Peyer's patch (tissue), 4 donors: ENCODE measurements at regions not wholly inside any gene's neighbourhood (a gene's known extent, or its start where the extent isn't known, plus 50 kb on each side); places are given as distances from the start of the nearest gene placed in this dataset.

ENCODE experiments used
- DNase-seq, 3 donors: peaks; one replicate each; pipeline ENCODE4 v3.0.0-alpha.2; 2017 to 2019
- H3K27ac ChIP-seq, 4 donors: fragments of 200-600 bp; sonication (generic); one replicate each; pipeline ENCODE4 v1.5.1; 2016 to 2019
- H3K27me3 ChIP-seq, 2 donors: fragments of 200-600 bp; sonication (generic); one replicate each; pipeline ENCODE4 v1.5.1; 2019
- H3K36me3 ChIP-seq, 3 donors: fragments of 200-600 bp; sonication (generic); one replicate each; pipeline ENCODE4 v1.5.1; 2016 to 2019
- H3K4me1 ChIP-seq, 4 donors: fragments of 200-600 bp; sonication (generic); one replicate each; pipeline ENCODE4 v1.5.1; 2016 to 2019
- H3K4me3 ChIP-seq, 4 donors: fragments of 200-600 bp; sonication (generic); 1 replicate in 3 of 4; 2 replicates in 1 of 4; pipeline ENCODE4 v1.5.1; 2016 to 2019; ENCODE audit warnings: mild to moderate bottlenecking in 1 of 4
- H3K9me3 ChIP-seq, 4 donors: fragments of 200-600 bp; sonication (generic); one replicate each; pipeline ENCODE4 v1.5.1; 2016 to 2019; ENCODE audit warnings: mild to moderate bottlenecking in 1 of 4
- CTCF ChIP-seq, 6 experiments: fragments of 450-650 bp in 4 of 6; fragments of 200-600 bp in 2 of 6; sonication (generic) in 1 of 6; IDR thresholded peaks; one replicate each; pipeline ENCODE4 v1.5.1; 2017 to 2019; ENCODE audit warnings: antibody characterized with exemption in 6 of 6, mild to moderate bottlenecking in 3 of 6, moderate library complexity in 1 of 6
- POLR2A ChIP-seq, 2 donors: fragments of 450-650 bp; IDR thresholded peaks; one replicate each; pipeline ENCODE4 v1.5.1; 2017; ENCODE audit warnings: antibody characterized with exemption in 2 of 2, mild to moderate bottlenecking in 2 of 2, moderate library complexity in 2 of 2

- DNase-seq = no peak
- no peak overlapping the region for H3K27ac ChIP-seq
- no peaks in the 10 kb centered on the region for H3K9me3 ChIP-seq
- no peaks in the 10 kb centered on the region for H3K36me3 ChIP-seq
- H3K4me1 ChIP-seq = no peaks in the 10 kb centered on the region
- no peak overlapping the region for H3K4me3 ChIP-seq
- TF ChIP-seq CTCF (IDR thresholded peaks at IDR 0.05) (no peak), POLR2A (IDR thresholded peaks at IDR 0.05) (no peak)
- no peaks in the 10 kb centered on the region for H3K27me3 ChIP-seq
Measured at GRCh38 chr1:221839321-221839720, 97.4 kb upstream of the DUSP10 start.

GRCh38 chr1:221837896-221838295 is 96.0 kb upstream of the DUSP10 start:
- Histone ChIP-seq H3K9me3 (no peaks in the 10 kb centered on the region), H3K27me3 (no peaks in the 10 kb centered on the region), H3K27ac (no peak overlapping the region), H3K4me3 (no peak overlapping the region), H3K4me1 (no peaks in the 10 kb centered on the region), H3K36me3 (no peaks in the 10 kb centered on the region)
- no peak for TF ChIP-seq CTCF (IDR thresholded peaks at IDR 0.05)
- no peak for TF ChIP-seq POLR2A (IDR thresholded peaks at IDR 0.05)
- DNase-seq = no peak

DNA sequence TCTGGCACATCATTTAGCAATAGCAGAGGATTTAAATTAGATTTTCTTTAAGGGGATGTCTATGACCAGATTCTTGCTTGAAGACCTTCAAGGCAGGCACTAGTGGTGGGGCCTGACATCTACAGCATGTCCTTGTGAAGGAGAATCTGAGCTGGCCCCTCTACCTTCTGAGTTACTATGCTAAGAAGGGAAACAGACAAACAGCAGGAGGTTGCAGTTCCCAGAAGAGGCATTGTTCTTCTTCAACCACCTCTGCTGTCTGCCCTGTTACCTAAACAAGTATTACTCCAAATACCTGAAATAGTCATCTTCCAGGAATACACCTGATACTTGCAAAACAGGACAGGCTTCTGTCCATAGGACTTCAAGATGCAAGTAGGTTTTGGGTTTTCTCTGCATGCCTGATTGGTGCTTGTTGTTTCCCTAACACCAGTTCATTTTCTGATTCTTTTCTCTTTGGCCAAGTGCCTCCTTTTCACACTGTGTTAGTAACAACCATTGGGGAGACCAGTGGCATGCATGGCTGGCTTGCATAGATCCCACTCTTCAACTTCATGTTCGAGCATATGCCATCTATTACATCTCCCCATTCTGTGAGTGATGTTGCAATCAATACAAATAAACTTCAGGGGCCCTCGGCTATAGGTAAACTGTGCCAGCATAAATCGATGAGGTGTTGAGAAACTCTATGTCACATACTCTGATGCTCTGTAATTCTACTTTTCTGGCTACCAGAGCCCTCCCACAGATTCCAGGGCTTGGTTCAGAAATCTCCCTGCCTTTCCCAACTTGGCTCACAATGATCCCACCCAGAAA is 93.0 kb upstream of the DUSP10 start:
- Histone ChIP-seq H3K9me3 (no peaks in the 10 kb centered on the region), H3K4me1 (peaks cover 0 to 3% (median 0%) of the 10 kb centered on the region in 4 donors), H3K27ac (no peak overlapping the region), H3K36me3 (no peaks in the 10 kb centered on the region), H3K4me3 (no peak overlapping the region), H3K27me3 (no peaks in the 10 kb centered on the region)
- no peak for DNase-seq
- no peak for TF ChIP-seq POLR2A (IDR thresholded peaks at IDR 0.05)
- TF ChIP-seq CTCF (IDR thresholded peaks at IDR 0.05) = no peak

- Histone ChIP-seq H3K27ac (no peak overlapping the region), H3K27me3 (no peaks in the 10 kb centered on the region), H3K9me3 (no peaks in the 10 kb centered on the region), H3K4me1 (peaks cover 0 to 3% (median 0%) of the 10 kb centered on the region in 4 donors), H3K36me3 (no peaks in the 10 kb centered on the region), H3K4me3 (no peak overlapping the region)
- TF ChIP-seq POLR2A (IDR thresholded peaks at IDR 0.05) = no peak
- TF ChIP-seq CTCF (IDR thresholded peaks at IDR 0.05) = no peak
- DNase-seq = no peak
Measured at GRCh38 chr1:221832617-221833016, 90.7 kb upstream of the DUSP10 start.

DNA sequence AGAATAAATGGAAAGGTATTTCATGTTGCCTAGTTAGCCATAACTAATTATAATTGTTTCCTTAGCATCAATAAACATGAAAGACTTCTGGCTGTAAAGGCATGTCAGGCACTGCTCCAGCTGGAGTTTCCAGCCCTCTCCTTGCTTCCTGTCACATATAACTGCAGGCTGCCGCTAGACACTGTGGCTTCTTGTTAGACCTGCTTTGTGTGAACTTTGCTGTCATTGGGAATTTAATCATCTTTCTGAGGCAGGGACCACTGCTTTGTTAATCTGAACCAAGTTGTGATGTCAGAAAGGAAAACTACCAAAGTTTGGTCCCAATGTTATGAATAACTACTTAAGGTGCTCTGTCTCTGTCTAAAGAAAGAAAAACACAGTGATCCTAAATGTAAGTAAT is 90.3 kb upstream of the DUSP10 start:
- DNase-seq = no peak

More for the DNA sequence above, 90.3 kb upstream of the DUSP10 start:
- H3K4me3 ChIP-seq = no peak overlapping the region
- H3K36me3 ChIP-seq = no peaks in the 10 kb centered on the region
- no peak overlapping the region for H3K27ac ChIP-seq
- peaks cover 0 to 3% (median 0%) of the 10 kb centered on the region in 4 donors for H3K4me1 ChIP-seq
- H3K27me3 ChIP-seq = no peaks in the 10 kb centered on the region
- TF ChIP-seq POLR2A (IDR thresholded peaks at IDR 0.05) (no peak), CTCF (IDR thresholded peaks at IDR 0.05) (no peak)
- H3K9me3 ChIP-seq = no peaks in the 10 kb centered on the region
